ENCODE measurements at regions not wholly inside any gene's neighbourhood (a gene's known extent, or its start where the extent isn't known, plus 50 kb on each side); places are given as distances from the start of the nearest gene placed in this dataset.

DNA sequence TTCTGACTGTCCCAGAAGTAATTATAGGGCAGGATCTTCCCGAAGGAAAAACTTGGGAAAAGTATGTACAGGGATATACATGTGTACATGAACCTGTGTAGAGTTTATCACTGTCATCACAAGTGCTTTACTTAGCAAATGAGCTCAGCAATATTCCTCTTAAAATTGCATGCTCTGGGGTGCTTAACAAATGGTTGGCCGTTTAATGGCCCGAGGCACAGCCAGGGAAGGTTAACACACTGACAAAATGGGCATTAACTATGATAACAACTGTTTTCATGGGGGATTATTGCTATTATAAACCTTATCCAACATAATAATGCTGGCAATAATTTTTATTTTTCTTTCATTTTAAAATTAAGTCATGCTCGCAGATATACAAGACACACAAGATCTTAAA, 459.3 kb downstream of the TUSC7 start:
- Mint-ChIP-seq H3K9me3 (no peaks in the 10 kb centered on the region; the same call in 2 of the 3 replicates), H3K4me1 (peaks cover 20% of the 10 kb centered on the region), H3K27ac (no peak overlapping the region), H3K27me3 (ENCODE audit: insufficient read depth, low read depth, poor library complexity) (no peaks in the 10 kb centered on the region), H3K4me3 (no peak overlapping the region), H3K36me3 (ENCODE audit: low read depth) (no peaks in the 10 kb centered on the region)
- DNase-seq (ENCODE audit: low spot score) (no peak), ATAC-seq (no peak)
- H3K4me2 ChIP-seq = no peak overlapping the region
- H3K79me2 ChIP-seq (replicated peaks; ENCODE audit: insufficient read depth) = no peaks in the 10 kb centered on the region
- no peaks in the 10 kb centered on the region for H3K9me2 ChIP-seq (ENCODE audit: insufficient read depth)
- H3K27me3 ChIP-seq (ENCODE audit: insufficient read depth) = no peaks in the 10 kb centered on the region
- peaks cover 6% of the 10 kb centered on the region; the same call in 1 of the 2 replicates for H3K4me1 ChIP-seq (ENCODE audit: insufficient read depth)
- no peaks in the 10 kb centered on the region for H3F3A ChIP-seq (replicated peaks; ENCODE audit: low read depth)
- no peaks in the 10 kb centered on the region for H4K20me1 ChIP-seq (replicated peaks; ENCODE audit: insufficient read depth)
- no peak overlapping the region for H2AFZ ChIP-seq
- TF ChIP-seq STAT1 (IDR thresholded peaks at IDR 0.05; ENCODE audit: unreplicated experiment) (no peak), ZNF114 (CRISPR knock-in tag; IDR thresholded peaks at IDR 0.05) (no peak), ZNF331 (CRISPR knock-in tag; IDR thresholded peaks at IDR 0.05; ENCODE audit: low read depth) (no peak)
- TF ChIP-seq, protein P1, sequence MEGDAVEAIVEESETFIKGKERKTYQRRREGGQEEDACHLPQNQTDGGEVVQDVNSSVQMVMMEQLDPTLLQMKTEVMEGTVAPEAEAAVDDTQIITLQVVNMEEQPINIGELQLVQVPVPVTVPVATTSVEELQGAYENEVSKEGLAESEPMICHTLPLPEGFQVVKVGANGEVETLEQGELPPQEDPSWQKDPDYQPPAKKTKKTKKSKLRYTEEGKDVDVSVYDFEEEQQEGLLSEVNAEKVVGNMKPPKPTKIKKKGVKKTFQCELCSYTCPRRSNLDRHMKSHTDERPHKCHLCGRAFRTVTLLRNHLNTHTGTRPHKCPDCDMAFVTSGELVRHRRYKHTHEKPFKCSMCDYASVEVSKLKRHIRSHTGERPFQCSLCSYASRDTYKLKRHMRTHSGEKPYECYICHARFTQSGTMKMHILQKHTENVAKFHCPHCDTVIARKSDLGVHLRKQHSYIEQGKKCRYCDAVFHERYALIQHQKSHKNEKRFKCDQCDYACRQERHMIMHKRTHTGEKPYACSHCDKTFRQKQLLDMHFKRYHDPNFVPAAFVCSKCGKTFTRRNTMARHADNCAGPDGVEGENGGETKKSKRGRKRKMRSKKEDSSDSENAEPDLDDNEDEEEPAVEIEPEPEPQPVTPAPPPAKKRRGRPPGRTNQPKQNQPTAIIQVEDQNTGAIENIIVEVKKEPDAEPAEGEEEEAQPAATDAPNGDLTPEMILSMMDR (conservative IDR thresholded peaks at IDR 0.05; ENCODE audit: low read depth in 2 of 2) = no peak
- TF ChIP-seq, protein P2, sequence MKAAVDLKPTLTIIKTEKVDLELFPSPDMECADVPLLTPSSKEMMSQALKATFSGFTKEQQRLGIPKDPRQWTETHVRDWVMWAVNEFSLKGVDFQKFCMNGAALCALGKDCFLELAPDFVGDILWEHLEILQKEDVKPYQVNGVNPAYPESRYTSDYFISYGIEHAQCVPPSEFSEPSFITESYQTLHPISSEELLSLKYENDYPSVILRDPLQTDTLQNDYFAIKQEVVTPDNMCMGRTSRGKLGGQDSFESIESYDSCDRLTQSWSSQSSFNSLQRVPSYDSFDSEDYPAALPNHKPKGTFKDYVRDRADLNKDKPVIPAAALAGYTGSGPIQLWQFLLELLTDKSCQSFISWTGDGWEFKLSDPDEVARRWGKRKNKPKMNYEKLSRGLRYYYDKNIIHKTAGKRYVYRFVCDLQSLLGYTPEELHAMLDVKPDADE (IDR thresholded peaks at IDR 0.05) = no peak
- H3K4me3 ChIP-seq = no peak overlapping the region
- H3K27ac ChIP-seq (ENCODE audit: low read depth) = no peak overlapping the region
- H3K36me3 ChIP-seq (ENCODE audit: insufficient read depth) = no peaks in the 10 kb centered on the region

DNA sequence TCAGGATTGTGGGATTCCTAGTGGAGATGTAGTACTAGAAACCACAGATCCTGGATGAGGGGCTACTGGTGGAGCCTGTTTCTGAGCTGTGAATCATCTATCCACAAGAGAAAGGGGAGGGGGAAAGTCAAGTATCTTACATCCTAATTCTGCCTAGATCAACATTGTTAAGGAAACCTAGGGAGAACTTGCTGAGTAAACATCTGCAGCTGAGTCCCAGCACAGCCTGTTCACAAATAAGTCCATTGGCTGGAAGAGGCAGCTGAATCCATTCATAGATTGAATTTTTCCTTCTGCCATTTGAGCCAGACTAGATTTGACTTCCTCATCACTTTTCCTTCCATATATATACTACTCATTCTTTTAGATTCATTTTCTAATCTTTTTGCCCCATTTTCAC, 460.5 kb downstream of the TUSC7 start:
- no peak for ATAC-seq

More for the DNA sequence above, 460.5 kb downstream of the TUSC7 start:
- H3K9me3 Mint-ChIP-seq = no peaks in the 10 kb centered on the region; the same call in 2 of the 3 replicates
- Histone ChIP-seq H3K9me2 (ENCODE audit: insufficient read depth) (no peaks in the 10 kb centered on the region), H3K36me3 (ENCODE audit: insufficient read depth) (no peaks in the 10 kb centered on the region), H3K4me1 (ENCODE audit: insufficient read depth) (peaks cover 6% of the 10 kb centered on the region; the same call in 1 of the 2 replicates), H3K4me2 (no peak overlapping the region), H3K27ac (ENCODE audit: low read depth) (no peak overlapping the region), H3K79me2 (replicated peaks; ENCODE audit: insufficient read depth) (no peaks in the 10 kb centered on the region), H2AFZ (0 out of 2 replicates have a peak overlapping the region, but pooled peaks have one; percentile 24), H3K27me3 (ENCODE audit: insufficient read depth) (no peaks in the 10 kb centered on the region), H4K20me1 (replicated peaks; ENCODE audit: insufficient read depth) (no peaks in the 10 kb centered on the region), H3K4me3 (no peak overlapping the region), H3F3A (replicated peaks; ENCODE audit: low read depth) (no peaks in the 10 kb centered on the region)
- no peaks in the 10 kb centered on the region for H3K36me3 Mint-ChIP-seq (ENCODE audit: low read depth)
- H3K27ac Mint-ChIP-seq = no peak overlapping the region
- H3K4me1 Mint-ChIP-seq = peaks cover 20% of the 10 kb centered on the region
- TF ChIP-seq JUNB (IDR thresholded peaks at IDR 0.05; ENCODE audit: unreplicated experiment) = no peak
- TF ChIP-seq NANOG (IDR thresholded peaks at IDR 0.05; ENCODE audit: borderline replicate concordance) = no peak
- no peak for TF ChIP-seq ZNF331 (CRISPR knock-in tag; IDR thresholded peaks at IDR 0.05; ENCODE audit: low read depth)
- no peak for TF ChIP-seq ZNF114 (CRISPR knock-in tag; IDR thresholded peaks at IDR 0.05)
- TF ChIP-seq, protein P3, sequence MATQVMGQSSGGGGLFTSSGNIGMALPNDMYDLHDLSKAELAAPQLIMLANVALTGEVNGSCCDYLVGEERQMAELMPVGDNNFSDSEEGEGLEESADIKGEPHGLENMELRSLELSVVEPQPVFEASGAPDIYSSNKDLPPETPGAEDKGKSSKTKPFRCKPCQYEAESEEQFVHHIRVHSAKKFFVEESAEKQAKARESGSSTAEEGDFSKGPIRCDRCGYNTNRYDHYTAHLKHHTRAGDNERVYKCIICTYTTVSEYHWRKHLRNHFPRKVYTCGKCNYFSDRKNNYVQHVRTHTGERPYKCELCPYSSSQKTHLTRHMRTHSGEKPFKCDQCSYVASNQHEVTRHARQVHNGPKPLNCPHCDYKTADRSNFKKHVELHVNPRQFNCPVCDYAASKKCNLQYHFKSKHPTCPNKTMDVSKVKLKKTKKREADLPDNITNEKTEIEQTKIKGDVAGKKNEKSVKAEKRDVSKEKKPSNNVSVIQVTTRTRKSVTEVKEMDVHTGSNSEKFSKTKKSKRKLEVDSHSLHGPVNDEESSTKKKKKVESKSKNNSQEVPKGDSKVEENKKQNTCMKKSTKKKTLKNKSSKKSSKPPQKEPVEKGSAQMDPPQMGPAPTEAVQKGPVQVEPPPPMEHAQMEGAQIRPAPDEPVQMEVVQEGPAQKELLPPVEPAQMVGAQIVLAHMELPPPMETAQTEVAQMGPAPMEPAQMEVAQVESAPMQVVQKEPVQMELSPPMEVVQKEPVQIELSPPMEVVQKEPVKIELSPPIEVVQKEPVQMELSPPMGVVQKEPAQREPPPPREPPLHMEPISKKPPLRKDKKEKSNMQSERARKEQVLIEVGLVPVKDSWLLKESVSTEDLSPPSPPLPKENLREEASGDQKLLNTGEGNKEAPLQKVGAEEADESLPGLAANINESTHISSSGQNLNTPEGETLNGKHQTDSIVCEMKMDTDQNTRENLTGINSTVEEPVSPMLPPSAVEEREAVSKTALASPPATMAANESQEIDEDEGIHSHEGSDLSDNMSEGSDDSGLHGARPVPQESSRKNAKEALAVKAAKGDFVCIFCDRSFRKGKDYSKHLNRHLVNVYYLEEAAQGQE (IDR thresholded peaks at IDR 0.05; ENCODE audit: unreplicated experiment) = no peak
- TF ChIP-seq POLR2AphosphoS5 (IDR thresholded peaks at IDR 0.05; ENCODE audit: low read depth) = no peak
- H3K27me3 Mint-ChIP-seq (ENCODE audit: insufficient read depth, low read depth, poor library complexity) = no peaks in the 10 kb centered on the region
- H3K4me3 Mint-ChIP-seq = no peak overlapping the region
- DNase-seq (ENCODE audit: low spot score) = no peak

Data from GM23338 (cell line).